C4-2B (cell line): ENCODE measurements at regions not wholly inside any gene's neighbourhood (a gene's known extent, or its start where the extent isn't known, plus 50 kb on each side); places are given as distances from the start of the nearest gene placed in this dataset.

Source experiments
- H3K27ac ChIP-seq: fragments of 450-650 bp; 2 replicates; pipeline ENCODE4 v1.5.1; 2017
- CTCF ChIP-seq: fragments of 450-650 bp; conservative IDR thresholded peaks from 2 replicates; pipeline ENCODE4 v1.5.1; 2017; ENCODE audit warnings: mild to moderate bottlenecking
- ZFX ChIP-seq: fragments of 450-650 bp; IDR thresholded peaks from 2 replicates; pipeline ENCODE4 v1.6.1; 2017

- TF ChIP-seq CTCF, result no peak
- TF ChIP-seq ZFX, result no peak
- no peak overlapping the region for H3K27ac ChIP-seq
Observed at GRCh38 chr2:172153156-172153555, 50.5 kb upstream of the DLX2 start.

GRCh38 chr2:172153757-172154156 is 51.1 kb upstream of the DLX2 start:
- TF ChIP-seq CTCF, result no peak
- TF ChIP-seq ZFX, result no peak
- H3K27ac ChIP-seq, result no peak overlapping the region

- H3K27ac ChIP-seq, result peak overlapping the region; percentile 92
- TF ChIP-seq ZFX, result no peak
- no peak for TF ChIP-seq CTCF
Observed at GRCh38 chr2:172155752-172156151, 53.1 kb upstream of the DLX2 start.

GRCh38 chr2:172160839-172161238 is 58.1 kb upstream of the DLX2 start:
- no peak overlapping the region for H3K27ac ChIP-seq
- TF ChIP-seq CTCF, result no peak
- TF ChIP-seq ZFX, result no peak

GRCh38 chr2:172162225-172162733 is 59.6 kb upstream of the DLX2 start:
- no peak for TF ChIP-seq ZFX
- TF ChIP-seq CTCF, result no peak
- H3K27ac ChIP-seq, result no peak overlapping the region

GRCh38 chr2:172162739-172163336 is 60.1 kb upstream of the DLX2 start:
- no peak for TF ChIP-seq ZFX
- H3K27ac ChIP-seq, result no peak overlapping the region

GRCh38 chr2:172168917-172169346 is 66.2 kb upstream of the DLX2 start:
- no peak overlapping the region for H3K27ac ChIP-seq
- TF ChIP-seq ZFX (no peak), CTCF (no peak)

- no peak overlapping the region for H3K27ac ChIP-seq
- TF ChIP-seq CTCF (no peak), ZFX (no peak)
Observed at GRCh38 chr2:172169611-172170010, 66.9 kb upstream of the DLX2 start.
